NCI-H510A treated with DMSO at 0.1 percent for 48 hours (cell line): ENCODE measurements at regions not wholly inside any gene's neighbourhood (a gene's known extent, or its start where the extent isn't known, plus 50 kb on each side); places are given as distances from the start of the nearest gene placed in this dataset.
"Not testable (repeated sequence)": the region's sequence is repeated elsewhere in the genome, so short reads cannot be mapped to it uniquely, and the experiment has no call there.

Experiments
- DNase-seq: peaks from one replicate; lab custom pipeline; 2025; lab: John Stamatoyannopoulos, UW

GRCh38 chr11:134944131-134944530 lies 532.1 kb upstream of the B3GAT1 start:
- DNase-seq = no peak

- no peak for DNase-seq
Observed at GRCh38 chr11:134943544-134943943, 531.5 kb upstream of the B3GAT1 start.

- DNase-seq = no peak
Observed at GRCh38 chr11:134942681-134943080, 530.6 kb upstream of the B3GAT1 start.

GRCh38 chr11:134941936-134942600 lies 530.0 kb upstream of the B3GAT1 start:
- DNase-seq = not testable (repeated sequence)

DNA sequence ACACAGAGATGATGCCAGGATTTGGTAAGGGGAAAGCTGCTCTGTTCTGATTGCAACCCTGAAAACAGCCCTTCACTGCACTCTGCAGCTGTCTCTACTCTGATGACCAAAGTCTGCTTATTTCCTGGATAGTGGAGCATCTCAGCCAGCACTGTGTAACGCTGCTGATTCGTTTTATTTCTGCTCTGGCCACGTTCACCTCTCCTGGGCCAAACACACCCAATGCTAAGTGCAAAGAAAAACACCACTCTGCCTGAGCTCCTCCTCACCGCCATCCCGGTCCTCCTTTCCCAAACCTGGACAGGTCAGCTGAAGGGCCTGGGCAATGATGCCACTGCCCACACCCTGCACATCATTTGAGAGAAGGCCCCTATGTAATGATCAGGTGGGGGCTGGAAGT lies 529.3 kb upstream of the B3GAT1 start:
- DNase-seq = no peak

DNA sequence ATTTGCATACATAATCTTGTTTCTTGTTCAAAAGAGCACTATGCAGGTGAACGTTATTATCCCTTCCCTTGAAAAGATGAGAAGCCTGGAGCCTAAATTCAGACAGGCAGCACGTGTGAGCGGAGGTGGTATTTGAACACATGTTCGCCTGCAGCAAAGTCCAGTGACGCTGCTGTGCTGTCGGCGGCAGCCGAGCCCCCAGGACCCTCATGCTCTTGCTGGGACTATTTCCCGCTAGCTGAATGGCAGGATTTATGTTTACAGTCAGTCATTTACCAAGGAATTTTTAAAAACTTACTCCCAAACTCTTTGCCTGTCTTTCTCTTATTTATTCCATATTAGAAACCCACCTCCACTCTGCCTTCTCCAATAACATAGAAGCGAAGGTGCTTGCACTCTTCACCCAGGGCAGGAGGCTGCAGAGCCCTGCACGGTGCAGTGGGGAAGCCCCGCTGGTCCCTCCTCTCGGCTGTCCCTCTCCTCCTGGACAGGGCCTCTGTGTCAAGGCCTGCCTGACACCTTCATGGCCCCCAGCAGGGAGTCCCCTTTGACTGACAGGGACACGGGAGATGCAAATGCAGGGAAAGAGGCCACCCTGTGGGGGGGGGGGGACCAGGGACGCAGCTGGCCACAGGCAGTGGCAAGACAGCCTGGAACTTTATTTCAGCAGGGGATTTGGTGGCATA lies 528.5 kb upstream of the B3GAT1 start:
- DNase-seq = no peak

DNA sequence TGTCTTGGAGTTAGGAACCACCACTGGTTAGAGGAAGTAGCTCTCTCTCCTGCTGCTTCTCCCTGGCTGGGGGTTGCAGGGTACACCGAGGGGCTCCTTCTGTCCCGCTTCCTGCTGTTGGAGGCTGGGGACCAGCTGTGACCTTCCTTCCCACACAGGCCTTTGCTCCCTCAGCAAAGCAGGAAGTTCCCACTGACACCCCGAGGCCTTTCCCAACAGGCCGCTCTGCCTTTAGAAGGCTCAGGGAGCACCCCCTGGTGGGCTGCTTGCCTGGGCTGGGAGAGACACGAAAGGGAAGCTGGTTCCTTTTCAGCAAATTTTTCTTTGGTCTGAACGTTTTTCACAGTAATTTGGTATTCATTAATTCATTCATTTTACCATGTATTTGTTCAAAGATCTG lies 527.9 kb upstream of the B3GAT1 start:
- DNase-seq = no peak

DNA sequence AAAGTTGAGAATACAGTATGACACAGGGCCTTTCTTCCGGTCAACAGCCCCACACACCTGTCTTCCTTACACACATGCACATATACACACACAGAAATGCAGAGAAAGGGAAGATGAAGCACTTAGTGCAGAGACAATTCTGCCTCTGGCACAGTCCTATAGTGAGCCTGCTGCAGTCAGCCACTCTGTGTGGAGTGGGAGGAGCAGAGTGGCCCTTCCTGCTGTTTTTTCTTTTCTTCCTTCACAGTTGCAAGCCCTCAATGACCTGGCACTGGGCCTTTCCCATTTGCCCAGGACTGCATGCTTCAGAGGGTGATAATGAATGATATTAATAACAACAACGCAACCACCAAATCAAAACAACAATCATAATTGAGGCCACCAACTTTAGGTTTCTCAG lies 527.0 kb upstream of the B3GAT1 start:
- DNase-seq = no peak

DNA sequence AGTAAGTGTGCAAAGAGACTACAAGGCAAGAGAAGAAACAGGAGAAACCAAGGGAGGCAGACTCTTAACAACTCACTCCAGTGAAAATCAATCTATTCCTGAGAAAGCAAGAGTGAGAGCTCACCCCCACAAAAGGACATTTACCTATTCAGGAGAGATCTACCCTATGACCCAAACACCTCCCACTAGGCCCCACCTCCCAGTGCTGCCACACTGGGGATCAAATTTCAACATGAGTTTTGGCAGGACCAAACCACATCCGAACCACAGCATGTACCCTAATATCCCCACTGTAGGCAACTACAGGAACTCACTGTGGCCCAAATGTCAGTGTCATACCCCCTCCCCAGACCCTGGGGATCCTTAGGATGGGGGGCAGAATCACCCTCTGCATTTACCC lies 526.2 kb upstream of the B3GAT1 start:
- no peak for DNase-seq

DNA sequence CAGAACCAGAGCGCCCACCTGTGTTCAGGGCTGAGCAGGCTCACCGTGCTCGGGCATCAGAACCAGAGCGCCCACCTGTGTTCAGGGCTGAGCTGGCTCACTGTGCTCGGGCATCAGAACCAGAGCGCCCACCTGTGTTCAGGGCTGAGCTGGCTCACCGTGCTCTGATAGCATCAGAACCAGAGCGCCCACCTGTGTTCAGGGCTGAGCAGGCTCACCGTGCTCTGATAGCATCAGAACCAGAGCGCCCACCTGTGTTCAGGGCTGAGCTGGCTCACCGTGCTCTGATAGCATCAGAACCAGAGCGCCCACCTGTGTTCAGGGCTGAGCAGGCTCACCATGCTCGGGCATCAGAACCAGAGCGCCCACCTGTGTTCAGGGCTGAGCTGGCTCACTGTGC lies 525.2 kb upstream of the B3GAT1 start:
- not testable (repeated sequence) for DNase-seq

DNA sequence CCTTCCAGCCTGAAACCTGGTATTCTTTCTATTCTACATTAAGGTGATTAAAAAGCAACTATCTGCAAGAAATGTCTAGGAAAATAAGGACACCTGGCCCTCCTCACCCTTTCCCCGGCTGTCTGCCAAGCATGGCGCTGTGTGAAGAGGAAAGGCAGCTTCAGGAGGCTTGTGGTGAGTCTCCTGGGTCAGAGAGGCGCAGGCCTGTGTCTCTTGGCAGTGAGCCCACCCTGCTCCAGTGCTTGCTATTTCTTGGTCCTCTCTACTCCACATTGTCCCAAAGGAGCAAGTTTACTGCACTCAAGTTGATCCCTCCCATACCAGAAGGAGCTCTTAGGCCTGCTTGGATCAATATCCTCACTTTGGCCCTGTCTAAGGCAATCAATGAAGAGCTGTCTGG lies 520.7 kb upstream of the B3GAT1 start:
- no peak for DNase-seq

- no peak for DNase-seq
Observed at GRCh38 chr11:134925432-134925831, 513.4 kb upstream of the B3GAT1 start.

GRCh38 chr11:134923441-134923840 lies 511.4 kb upstream of the B3GAT1 start:
- DNase-seq = no peak

- no peak for DNase-seq
Observed at GRCh38 chr11:134921938-134922337, 509.9 kb upstream of the B3GAT1 start.

- DNase-seq = no peak
Observed at GRCh38 chr11:134920851-134921608, 509.0 kb upstream of the B3GAT1 start.

GRCh38 chr11:134916421-134917213 lies 504.6 kb upstream of the B3GAT1 start:
- DNase-seq = no peak

- DNase-seq = no peak
Observed at GRCh38 chr11:134915881-134916280, 503.8 kb upstream of the B3GAT1 start.

- no peak for DNase-seq
Observed at GRCh38 chr11:134915212-134915611, 503.2 kb upstream of the B3GAT1 start.

DNA sequence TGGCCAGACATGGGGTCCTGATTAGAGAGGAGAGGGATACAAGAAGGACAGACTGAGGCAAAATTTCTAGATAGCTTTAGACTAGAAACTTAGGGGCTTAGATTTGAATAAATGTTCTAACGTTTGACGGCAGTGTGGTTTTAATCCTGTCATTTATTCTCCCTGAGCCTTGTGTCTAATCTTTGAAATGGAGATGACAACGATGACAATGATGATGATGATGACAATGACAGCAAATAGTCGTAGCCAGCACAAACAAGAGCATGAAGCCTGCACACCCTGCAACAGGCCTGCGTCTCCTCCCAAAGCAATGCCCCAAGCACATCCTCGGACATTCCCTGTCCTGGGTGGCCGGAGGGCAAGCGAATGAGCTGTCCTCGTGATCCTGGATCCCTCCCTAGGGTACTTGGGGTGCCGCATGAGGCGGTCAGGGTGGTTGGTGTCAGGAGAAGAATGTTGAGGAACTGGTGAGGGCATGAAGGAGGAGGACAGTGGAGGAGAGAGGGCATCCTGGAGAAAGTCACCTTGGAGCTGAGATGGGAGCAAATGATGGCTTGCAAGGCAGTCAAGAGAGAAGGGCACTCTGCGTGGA lies 502.1 kb upstream of the B3GAT1 start:
- no peak for DNase-seq

- no peak for DNase-seq
Observed at GRCh38 chr11:134913391-134913790, 501.3 kb upstream of the B3GAT1 start.

- no peak for DNase-seq
Observed at GRCh38 chr11:134911514-134912180, 499.6 kb upstream of the B3GAT1 start.
